Ectodermal cell (in vitro differentiated cells): ENCODE measurements at regions not wholly inside any gene's neighbourhood (a gene's known extent, or its start where the extent isn't known, plus 50 kb on each side); places are given as distances from the start of the nearest gene placed in this dataset.
"Not testable (repeated sequence)": the region's sequence is repeated elsewhere in the genome, so short reads cannot be mapped to it uniquely, and the experiment has no call there.

Experiments used
- H3K27ac ChIP-seq: 2 replicates; pipeline ENCODE4 v1.7.0; 2013; ENCODE audit warnings: mild to moderate bottlenecking, low read depth, low read length; ENCODE audit not compliant: insufficient read depth, poor library complexity, severe bottlenecking
- H3K27me3 ChIP-seq: 2 replicates; pipeline ENCODE4 v1.7.0; 2013; ENCODE audit warnings: mild to moderate bottlenecking, low read length; ENCODE audit not compliant: insufficient read depth, control insufficient read depth, poor library complexity, severe bottlenecking
- H3K36me3 ChIP-seq: one replicate; pipeline ENCODE4 v1.7.0; 2013; ENCODE audit warnings: low read length; ENCODE audit not compliant: control insufficient read depth, insufficient read depth
- H3K4me1 ChIP-seq: one replicate; pipeline ENCODE4 v1.7.0; 2013; ENCODE audit warnings: low read length; ENCODE audit not compliant: control insufficient read depth, insufficient read depth
- H3K4me3 ChIP-seq: 2 replicates; pipeline ENCODE4 v1.7.0; 2013; ENCODE audit warnings: low read depth, low read length, control low read depth; ENCODE audit not compliant: insufficient read depth
- H3K9me3 ChIP-seq: 2 replicates; pipeline ENCODE4 v1.7.0; 2013; ENCODE audit warnings: mild to moderate bottlenecking, low read length, moderate library complexity; ENCODE audit not compliant: control insufficient read depth
- WGBS, 2 experiments: methylation state at CpG; one replicate each; pipeline ENCODE4 v1.1.7; 2013; ENCODE audit warnings: missing lambda C conversion rate in 2 of 2; 5-methylcytosine and 5-hydroxymethylcytosine counted together

DNA sequence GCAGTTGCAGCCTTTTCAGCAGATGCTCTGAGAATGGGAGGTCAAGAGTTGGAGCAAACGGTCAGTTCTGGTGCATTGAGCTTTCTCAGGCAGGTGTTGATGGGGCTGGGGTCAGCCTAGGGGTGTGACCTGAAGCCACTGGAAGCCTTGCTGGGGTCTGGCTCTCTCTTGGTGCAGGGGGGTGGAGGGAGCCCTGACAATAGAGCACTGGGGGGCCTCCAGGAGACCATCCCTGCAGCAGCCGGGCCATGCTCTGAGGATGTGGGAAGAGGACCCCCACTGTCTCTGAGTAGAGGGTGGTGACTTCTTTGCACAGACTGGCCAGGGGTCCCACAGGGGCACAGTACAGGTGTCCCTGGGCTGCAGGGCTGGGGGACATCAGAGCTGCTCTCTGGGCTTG, 528.8 kb downstream of the GOLGA6L6 start:
- H3K9me3 ChIP-seq, H3K27ac ChIP-seq, H3K4me1 ChIP-seq, H3K4me3 ChIP-seq, H3K36me3 ChIP-seq, H3K27me3 ChIP-seq: not testable (repeated sequence)
- WGBS, 2 experiments, result no CpG with 5 or more reads among the region's 2 CpGs

DNA sequence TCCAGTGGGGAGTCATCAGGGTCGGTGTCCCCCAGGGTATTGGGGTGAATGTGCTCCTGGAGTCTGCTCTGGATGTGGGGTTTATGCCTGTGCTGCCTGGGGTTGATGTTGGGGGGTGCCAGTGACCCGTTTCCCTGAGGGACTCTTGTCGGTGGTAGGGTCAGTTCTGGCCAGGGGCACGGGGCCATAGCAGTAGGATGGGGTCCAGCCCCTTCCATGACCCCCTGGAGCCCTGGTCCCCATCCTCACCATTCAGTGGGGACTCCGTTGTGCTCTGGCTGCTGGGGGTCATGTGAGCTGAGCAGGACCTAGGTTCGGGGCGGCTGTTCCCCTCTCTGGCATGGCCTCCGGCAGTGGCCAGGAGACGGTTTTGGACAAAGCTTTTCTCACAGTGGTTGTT, 530.8 kb downstream of the GOLGA6L6 start:
- H3K36me3 ChIP-seq, H3K9me3 ChIP-seq, H3K4me3 ChIP-seq, H3K27me3 ChIP-seq, H3K4me1 ChIP-seq, H3K27ac ChIP-seq: not testable (repeated sequence)
- 77 to 85% methylated on average over 2 to 4 of the region's 9 CpGs for WGBS, 2 experiments

DNA sequence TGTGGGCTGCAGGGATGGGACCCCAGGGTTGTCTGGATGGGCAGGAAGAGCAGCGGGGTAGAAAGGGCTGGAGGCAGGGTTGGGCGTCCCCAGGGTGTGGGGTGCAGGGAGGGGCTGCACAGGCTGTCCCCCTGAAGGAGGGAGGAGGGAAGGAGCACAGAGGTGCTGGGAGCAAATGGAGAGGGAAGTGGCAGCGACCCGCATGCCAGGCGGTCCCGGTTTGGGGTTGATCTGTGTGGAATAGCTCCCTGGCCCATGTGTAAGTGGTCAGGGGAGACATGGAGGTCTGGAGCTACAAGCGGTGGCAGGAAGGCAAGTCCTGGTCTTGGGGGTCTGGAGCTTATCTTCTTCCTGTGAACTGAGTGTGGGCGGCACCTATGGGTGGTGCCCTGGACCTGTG, 532.0 kb downstream of the GOLGA6L6 start:
- H3K4me1 ChIP-seq, H3K36me3 ChIP-seq, H3K27me3 ChIP-seq, H3K9me3 ChIP-seq, H3K27ac ChIP-seq, H3K4me3 ChIP-seq: not testable (repeated sequence)
- no CpG with 5 or more reads among the region's 8 CpGs for WGBS, 2 experiments

DNA sequence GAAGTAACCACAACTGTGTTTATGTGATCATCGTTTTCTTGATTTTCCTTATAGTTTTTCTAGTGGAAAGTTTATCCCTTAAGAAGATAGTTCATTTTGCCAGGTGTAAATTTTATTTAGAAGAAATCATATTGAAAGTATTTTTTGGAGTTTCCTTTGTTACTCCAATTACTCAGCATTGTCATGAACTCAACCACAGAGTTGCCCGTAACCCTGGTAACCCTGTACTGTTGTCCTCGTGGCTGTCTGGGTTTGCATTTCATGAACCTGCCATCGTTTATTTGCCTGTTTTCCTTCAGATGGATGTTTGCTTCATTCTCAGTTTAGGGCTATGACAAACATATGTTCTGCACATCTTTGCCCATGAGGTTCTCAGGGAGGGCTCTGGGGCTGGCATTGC, 534.3 kb downstream of the GOLGA6L6 start:
- not testable (repeated sequence) for H3K9me3 ChIP-seq, H3K36me3 ChIP-seq, H3K27me3 ChIP-seq, H3K4me3 ChIP-seq, H3K4me1 ChIP-seq, H3K27ac ChIP-seq
- WGBS, 2 experiments, result 0% methylated on average over 1 of the region's 4 CpGs; no CpG with 5 or more reads in 1 of the 2 experiments

DNA sequence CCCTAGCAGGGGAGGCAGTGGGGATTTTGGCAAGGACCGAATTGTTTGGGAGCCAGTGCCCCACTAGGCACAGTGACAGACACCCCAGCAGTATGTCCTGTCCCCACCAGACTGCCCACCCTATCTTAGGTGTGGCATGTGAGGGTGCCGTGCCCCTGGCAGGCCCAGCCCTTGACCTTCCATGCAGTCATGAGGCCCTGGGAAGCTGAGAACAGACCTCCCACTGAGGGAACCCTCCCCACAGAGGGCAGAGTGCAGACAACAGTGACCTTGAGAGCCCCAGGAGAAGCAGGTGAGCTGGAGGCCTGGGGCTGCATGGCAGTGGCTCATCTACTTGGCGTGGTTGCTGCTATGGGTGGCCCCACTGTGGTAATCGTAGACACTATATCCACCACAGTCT, 538.1 kb downstream of the GOLGA6L6 start:
- H3K4me3 ChIP-seq, H3K4me1 ChIP-seq, H3K9me3 ChIP-seq, H3K27ac ChIP-seq, H3K27me3 ChIP-seq, H3K36me3 ChIP-seq: not testable (repeated sequence)
- 43 to 67% methylated on average over 1 of the region's 4 CpGs for WGBS, 2 experiments

- H3K4me1 ChIP-seq, H3K27ac ChIP-seq, H3K27me3 ChIP-seq, H3K36me3 ChIP-seq, H3K4me3 ChIP-seq, H3K9me3 ChIP-seq: not testable (repeated sequence)
- WGBS, 2 experiments, result 50% methylated on average over 1 of the region's 2 CpGs; no CpG with 5 or more reads in 1 of the 2 experiments
Measured at GRCh38 chr15:20002560-20002959, 539.0 kb downstream of the GOLGA6L6 start.

- H3K9me3 ChIP-seq, result peaks cover 10% of the 10 kb centered on the region
- not testable (repeated sequence) for H3K4me1 ChIP-seq, H3K27me3 ChIP-seq, H3K27ac ChIP-seq, H3K4me3 ChIP-seq, H3K36me3 ChIP-seq
- WGBS, 2 experiments, result no CpG with 5 or more reads among the region's 4 CpGs
Measured at GRCh38 chr15:19996574-19997194, 544.9 kb downstream of the GOLGA6L6 start.

DNA sequence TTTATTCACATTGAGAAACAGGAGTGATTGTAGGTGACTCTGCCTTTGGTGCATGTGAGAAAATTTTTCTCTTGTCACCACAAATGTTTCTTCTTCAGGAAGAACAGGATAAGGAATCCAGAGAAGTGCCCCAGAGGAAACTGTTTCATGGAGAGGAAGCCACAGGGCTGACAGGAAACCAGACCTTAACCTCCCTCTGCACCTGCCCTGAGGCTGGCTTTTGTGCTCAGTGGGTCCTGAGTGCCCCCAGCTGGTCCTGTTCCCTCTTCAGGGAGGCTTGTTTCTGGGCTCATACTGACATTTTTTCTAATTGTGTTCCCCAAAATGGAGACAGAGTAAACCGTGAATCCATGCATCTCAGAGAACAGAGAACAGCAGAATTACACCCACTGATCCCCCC, 546.3 kb downstream of the GOLGA6L6 start:
- not testable (repeated sequence) for H3K36me3 ChIP-seq, H3K27ac ChIP-seq, H3K27me3 ChIP-seq, H3K4me3 ChIP-seq, H3K4me1 ChIP-seq
- WGBS, 2 experiments, result no CpG with 5 or more reads among the region's 1 CpG
- H3K9me3 ChIP-seq, result peaks cover 14% of the 10 kb centered on the region

DNA sequence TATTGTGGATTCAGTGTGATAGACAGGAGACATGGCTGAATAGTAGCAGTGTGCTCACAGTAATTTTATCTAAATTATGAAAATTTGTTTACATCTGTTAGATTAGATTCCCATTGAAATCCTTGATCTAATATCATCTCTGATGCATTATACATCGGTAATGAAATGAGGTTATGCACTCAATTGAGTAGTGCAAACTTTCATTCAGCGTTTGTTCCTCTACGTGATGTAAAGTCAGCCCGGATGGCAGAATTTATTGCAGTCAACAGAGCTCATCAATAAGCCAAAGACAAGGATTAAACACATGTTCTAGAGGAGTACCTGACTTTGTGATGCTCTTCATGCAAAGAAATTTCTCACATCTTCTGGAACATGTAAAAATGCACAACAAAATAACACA, 549.2 kb downstream of the GOLGA6L6 start:
- no peak overlapping the region for H3K27ac ChIP-seq
- no peaks in the 10 kb centered on the region for H3K27me3 ChIP-seq
- WGBS, 2 experiments, result 75 to 81% methylated on average over 4 of the region's 4 CpGs
- no peaks in the 10 kb centered on the region for H3K4me1 ChIP-seq
- H3K9me3 ChIP-seq, result peaks cover 18% of the 10 kb centered on the region
- no peak overlapping the region for H3K4me3 ChIP-seq
- H3K36me3 ChIP-seq, result no peaks in the 10 kb centered on the region

DNA sequence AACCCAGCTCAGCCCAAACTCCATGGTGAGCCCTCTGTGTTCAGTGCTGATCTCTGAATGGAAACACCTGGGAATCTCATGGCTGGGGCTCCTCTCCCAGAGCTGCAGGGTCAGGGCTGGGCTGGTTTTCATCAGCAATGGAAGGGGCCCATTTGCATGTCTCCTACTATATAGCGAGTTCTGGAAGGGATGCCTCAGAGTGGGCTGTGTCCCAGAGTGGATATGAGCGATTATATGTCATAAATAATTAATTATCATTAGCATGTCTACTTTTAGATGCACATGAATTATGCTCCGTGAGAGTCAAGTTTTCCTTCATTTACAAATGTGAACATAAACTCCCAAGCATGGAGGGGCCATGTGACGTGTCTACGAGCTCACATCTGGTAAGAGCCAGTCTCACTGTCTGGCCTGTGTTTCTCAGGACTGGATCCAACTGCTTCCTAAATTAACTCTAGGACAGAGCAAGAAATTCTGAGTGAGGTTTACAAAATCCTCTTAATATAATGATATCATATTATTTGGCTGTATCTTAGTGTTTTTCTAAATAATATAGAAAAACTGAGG, 553.4 kb downstream of the GOLGA6L6 start:
- Histone ChIP-seq H3K4me1 (no peaks in the 10 kb centered on the region), H3K27me3 (no peaks in the 10 kb centered on the region), H3K4me3 (no peak overlapping the region), H3K9me3 (peaks cover 29% of the 10 kb centered on the region), H3K27ac (no peak overlapping the region), H3K36me3 (no peaks in the 10 kb centered on the region)
- 60 to 67% methylated on average over 3 to 4 of the region's 5 CpGs for WGBS, 2 experiments
